22Rv1 (cell line): ENCODE measurements at regions not wholly inside any gene's neighbourhood (a gene's known extent, or its start where the extent isn't known, plus 50 kb on each side); places are given as distances from the start of the nearest gene placed in this dataset.

ENCODE experiments used
- H3K27ac ChIP-seq: fragments of 450-650 bp; 2 replicates; pipeline ENCODE4 v1.5.1; 2017
- CTCF ChIP-seq: fragments of 450-650 bp; IDR thresholded peaks from 2 replicates; pipeline ENCODE4 v1.5.1; 2017; ENCODE audit warnings: mild to moderate bottlenecking
- ZFX ChIP-seq: fragments of 450-650 bp; IDR thresholded peaks from 2 replicates; pipeline ENCODE4 v1.6.1; 2017; ENCODE audit warnings: antibody characterized with exemption, borderline replicate concordance

GRCh38 chr2:59027320-59027719 lies 786.2 kb upstream of the FANCL start:
- H3K27ac ChIP-seq = no peak overlapping the region
- TF ChIP-seq CTCF (no peak), ZFX (no peak)

GRCh38 chr2:59025157-59025757 lies 784.1 kb upstream of the FANCL start:
- H3K27ac ChIP-seq = no peak overlapping the region
- TF ChIP-seq ZFX (no peak), CTCF (peak; percentile 93)

- TF ChIP-seq CTCF = no peak
- no peak for TF ChIP-seq ZFX
Observed at GRCh38 chr2:59021786-59022185, 780.7 kb upstream of the FANCL start.

GRCh38 chr2:59019566-59020159 lies 778.5 kb upstream of the FANCL start:
- TF ChIP-seq CTCF (no peak), ZFX (no peak)
- H3K27ac ChIP-seq = no peak overlapping the region

More at GRCh38 chr2:59021786-59022185, 780.7 kb upstream of the FANCL start:
- H3K27ac ChIP-seq = no peak overlapping the region

GRCh38 chr2:59018737-59019136 lies 777.6 kb upstream of the FANCL start:
- H3K27ac ChIP-seq = no peak overlapping the region
- no peak for TF ChIP-seq ZFX
- TF ChIP-seq CTCF = no peak

- no peak overlapping the region for H3K27ac ChIP-seq
Observed at GRCh38 chr2:59015027-59015426, 773.9 kb upstream of the FANCL start.

More at GRCh38 chr2:59015027-59015426, 773.9 kb upstream of the FANCL start:
- no peak for TF ChIP-seq CTCF
- TF ChIP-seq ZFX = no peak
